Sigmoid colon (tissue), 6 donors: ENCODE measurements at regions not wholly inside any gene's neighbourhood (a gene's known extent, or its start where the extent isn't known, plus 50 kb on each side); places are given as distances from the start of the nearest gene placed in this dataset.
"Not testable (repeated sequence)": the region's sequence is repeated elsewhere in the genome, so short reads cannot be mapped to it uniquely, and the experiment has no call there.

ENCODE experiments used
- DNase-seq: peaks from one replicate; pipeline ENCODE4 v3.0.0-alpha.2; 2019
- H3K27ac ChIP-seq, 4 donors: fragments of 200-600 bp; sonication (generic); one replicate each; pipeline ENCODE4 v1.5.1; 2016 to 2019; ENCODE audit warnings: mild to moderate bottlenecking in 1 of 4
- H3K27me3 ChIP-seq, 3 donors: fragments of 200-600 bp; sonication (generic); one replicate each; pipeline ENCODE4 v1.5.1; 2019; ENCODE audit warnings: mild to moderate bottlenecking in 1 of 3
- H3K36me3 ChIP-seq, 4 donors: fragments of 200-600 bp; sonication (generic); one replicate each; pipeline ENCODE4 v1.5.1; 2016 to 2019
- H3K4me1 ChIP-seq, 4 donors: fragments of 200-600 bp; sonication (generic); one replicate each; pipeline ENCODE4 v1.5.1; 2017 to 2019
- H3K4me3 ChIP-seq, 4 donors: fragments of 200-600 bp; sonication (generic); one replicate each; pipeline ENCODE4 v1.5.1; 2017 to 2019; ENCODE audit warnings: mild to moderate bottlenecking in 2 of 4, moderate library complexity in 1 of 4
- H3K9me3 ChIP-seq, 4 donors: fragments of 200-600 bp in 3 of 4; sonication (generic) in 3 of 4; one replicate each; pipeline versions ENCODE4 v1.5.1 to v1.6.1; 2013 to 2019
- EP300 ChIP-seq, 4 donors: sonication (generic); formaldehyde crosslinking; IDR thresholded peaks; one replicate each; pipeline ENCODE4 v1.6.1; 2017; ENCODE audit warnings: antibody characterized with exemption in 4 of 4
- POLR2A ChIP-seq, 2 donors: fragments of 450-650 bp; IDR thresholded peaks; one replicate each; pipeline ENCODE4 v1.6.1; 2016; ENCODE audit warnings: antibody characterized with exemption in 2 of 2, mild to moderate bottlenecking in 2 of 2, moderate library complexity in 2 of 2
- POLR2AphosphoS5 ChIP-seq, 4 donors: sonication (generic); formaldehyde crosslinking; IDR thresholded peaks; one replicate each; pipeline ENCODE4 v1.6.1; 2017; ENCODE audit warnings: antibody characterized with exemption in 4 of 4
- WGBS, 2 donors: extraction: QIAGEN DNeasy Blood & Tissue Kit; methylation state at CpG; one replicate each; pipeline ENCODE4 v1.1.7; 2013; 5-methylcytosine and 5-hydroxymethylcytosine counted together
- intact Hi-C: fragments of 100-400 bp; cut with DNase I; formaldehyde crosslinking; loops from one replicate; pipeline ENCODE4 v1.15.1; 2023
- TF ChIP-seq, protein P1 (sequence below), 4 experiments: fragments of 450-650 bp in 3 of 4; fragments of 200-600 bp in 1 of 4; IDR thresholded peaks; one replicate each; pipeline ENCODE4 v1.5.1; 2016 to 2019; ENCODE audit warnings: antibody characterized with exemption in 4 of 4, mild to moderate bottlenecking in 3 of 4, moderate library complexity in 2 of 4
- donor health status: healthy with polysubstance abuse.
- donor health status: healthy.

DNA sequence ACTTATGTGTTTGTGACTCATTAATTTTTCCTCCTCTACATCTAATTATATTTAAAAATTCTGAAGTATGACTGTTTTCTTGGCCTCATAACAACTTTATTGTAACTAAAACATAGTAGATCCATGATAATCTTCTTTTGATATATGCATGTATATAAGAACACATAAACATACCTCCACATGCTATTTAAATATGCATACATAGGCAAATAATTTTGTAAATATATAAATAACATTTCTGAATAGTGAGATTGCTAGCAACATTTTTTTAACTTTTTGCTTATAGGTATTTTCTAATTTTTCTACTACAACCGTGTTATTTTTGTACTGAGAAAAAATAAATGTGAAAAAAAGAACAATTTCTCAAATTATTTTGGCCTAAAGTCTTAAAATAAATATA lies 627.6 kb downstream of the HTR1B start:
- Histone ChIP-seq H3K36me3 (no peaks in the 10 kb centered on the region), H3K9me3 (no peaks in the 10 kb centered on the region), H3K27ac (no peak overlapping the region), H3K4me1 (no peaks in the 10 kb centered on the region), H3K4me3 (no peak overlapping the region), H3K27me3 (no peaks in the 10 kb centered on the region)
- DNase-seq: no peak
- intact Hi-C loops: no loop called here
- TF ChIP-seq, protein P1, sequence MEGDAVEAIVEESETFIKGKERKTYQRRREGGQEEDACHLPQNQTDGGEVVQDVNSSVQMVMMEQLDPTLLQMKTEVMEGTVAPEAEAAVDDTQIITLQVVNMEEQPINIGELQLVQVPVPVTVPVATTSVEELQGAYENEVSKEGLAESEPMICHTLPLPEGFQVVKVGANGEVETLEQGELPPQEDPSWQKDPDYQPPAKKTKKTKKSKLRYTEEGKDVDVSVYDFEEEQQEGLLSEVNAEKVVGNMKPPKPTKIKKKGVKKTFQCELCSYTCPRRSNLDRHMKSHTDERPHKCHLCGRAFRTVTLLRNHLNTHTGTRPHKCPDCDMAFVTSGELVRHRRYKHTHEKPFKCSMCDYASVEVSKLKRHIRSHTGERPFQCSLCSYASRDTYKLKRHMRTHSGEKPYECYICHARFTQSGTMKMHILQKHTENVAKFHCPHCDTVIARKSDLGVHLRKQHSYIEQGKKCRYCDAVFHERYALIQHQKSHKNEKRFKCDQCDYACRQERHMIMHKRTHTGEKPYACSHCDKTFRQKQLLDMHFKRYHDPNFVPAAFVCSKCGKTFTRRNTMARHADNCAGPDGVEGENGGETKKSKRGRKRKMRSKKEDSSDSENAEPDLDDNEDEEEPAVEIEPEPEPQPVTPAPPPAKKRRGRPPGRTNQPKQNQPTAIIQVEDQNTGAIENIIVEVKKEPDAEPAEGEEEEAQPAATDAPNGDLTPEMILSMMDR (IDR thresholded peaks at IDR 0.05): no peak
- TF ChIP-seq POLR2A (IDR thresholded peaks at IDR 0.05) (no peak), EP300 (IDR thresholded peaks at IDR 0.05) (no peak), POLR2AphosphoS5 (IDR thresholded peaks at IDR 0.05) (no peak)
- WGBS, 2 donors: 79 to 88% methylated on average over 1 of the region's 1 CpG

DNA sequence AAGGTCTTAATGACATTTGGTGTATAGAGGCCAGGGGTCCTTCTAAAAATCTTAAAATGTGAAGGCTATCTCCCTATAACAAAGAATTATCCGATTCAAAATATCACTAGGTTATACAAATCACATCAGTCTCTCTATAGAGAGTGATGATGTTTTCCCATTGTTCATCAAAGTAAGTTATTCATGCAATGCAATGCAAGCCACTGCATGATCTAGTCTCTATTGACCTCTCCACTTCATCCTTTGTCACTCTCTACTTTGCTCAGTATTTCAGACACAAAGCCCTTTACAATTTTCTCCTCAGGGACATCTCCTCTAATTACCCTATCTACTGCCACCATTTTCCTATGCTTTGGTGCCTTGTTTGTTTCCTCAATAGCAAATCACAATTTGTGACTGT lies 628.0 kb downstream of the HTR1B start:
- H3K27ac ChIP-seq: no peak overlapping the region
- no peaks in the 10 kb centered on the region for H3K4me1 ChIP-seq
- WGBS, 2 donors: 0 to 53% methylated on average over 1 of the region's 1 CpG

DNA sequence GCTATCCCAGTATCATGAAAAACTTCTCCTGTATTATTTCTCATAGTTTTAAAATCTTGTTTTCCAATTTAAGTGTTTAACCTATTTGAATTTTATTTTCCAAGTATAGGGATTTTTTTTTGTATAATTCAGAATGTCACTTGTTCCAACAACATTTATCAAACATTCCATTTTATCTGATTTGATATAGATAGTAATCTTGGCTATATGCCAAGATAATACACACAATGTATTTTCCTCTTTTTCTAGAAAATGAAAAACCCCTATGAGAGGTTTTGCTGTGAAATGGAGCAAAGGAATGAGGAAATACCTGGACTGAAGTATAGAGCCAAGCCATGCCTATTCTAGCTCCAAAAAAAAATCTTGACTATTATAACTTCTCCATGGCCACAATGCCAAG lies 628.9 kb downstream of the HTR1B start:
- Histone ChIP-seq H3K36me3 (no peaks in the 10 kb centered on the region), H3K27me3 (no peaks in the 10 kb centered on the region), H3K9me3 (no peaks in the 10 kb centered on the region), H3K27ac (no peak overlapping the region), H3K4me3 (no peak overlapping the region), H3K4me1 (no peaks in the 10 kb centered on the region)
- DNase-seq: no peak
- TF ChIP-seq EP300 (IDR thresholded peaks at IDR 0.05): no peak
- TF ChIP-seq, protein P1 (IDR thresholded peaks at IDR 0.05): no peak
- intact Hi-C loops: no loop called here

More for the DNA sequence above, 628.0 kb downstream of the HTR1B start:
- Histone ChIP-seq H3K4me3 (no peak overlapping the region), H3K9me3 (no peaks in the 10 kb centered on the region), H3K27me3 (no peaks in the 10 kb centered on the region), H3K36me3 (no peaks in the 10 kb centered on the region)
- TF ChIP-seq, protein P1 (IDR thresholded peaks at IDR 0.05): no peak
- TF ChIP-seq POLR2A (IDR thresholded peaks at IDR 0.05) (no peak), POLR2AphosphoS5 (IDR thresholded peaks at IDR 0.05) (no peak)
- intact Hi-C loops: no loop called here
- no peak for DNase-seq

- no peak for TF ChIP-seq POLR2A (IDR thresholded peaks at IDR 0.05)
- TF ChIP-seq, protein P1 (IDR thresholded peaks at IDR 0.05): no peak
- 62% methylated on average over 3 of the region's 3 CpGs for WGBS, 2 donors
- H3K27ac ChIP-seq: no peak overlapping the region
These were observed 632.0 kb downstream of the HTR1B start for GRCh38 chr6:76831299-76831698.

GRCh38 chr6:76823578-76823977 lies 639.7 kb downstream of the HTR1B start:
- H3K4me1 ChIP-seq, intact Hi-C loops, H3K27ac ChIP-seq, DNase-seq, H3K36me3 ChIP-seq, H3K9me3 ChIP-seq, H3K27me3 ChIP-seq, H3K4me3 ChIP-seq: not testable (repeated sequence)
- 21 to 66% methylated on average over 6 of the region's 6 CpGs for WGBS, 2 donors

More at GRCh38 chr6:76831299-76831698, 632.0 kb downstream of the HTR1B start:
- no peak overlapping the region for H3K4me3 ChIP-seq
- no peaks in the 10 kb centered on the region for H3K4me1 ChIP-seq
- H3K9me3 ChIP-seq: no peaks in the 10 kb centered on the region
- no peaks in the 10 kb centered on the region for H3K27me3 ChIP-seq
- intact Hi-C loops: no loop called here
- no peaks in the 10 kb centered on the region for H3K36me3 ChIP-seq
- DNase-seq: no peak
